HFF-Myc (cell line): ENCODE measurements at regions not wholly inside any gene's neighbourhood (a gene's known extent, or its start where the extent isn't known, plus 50 kb on each side); places are given as distances from the start of the nearest gene placed in this dataset.

Experiments used
- DNase-seq: peaks from one replicate; pipeline ENCODE4 v3.0.0-alpha.2; 2011; ENCODE audit warnings: low read depth; ENCODE audit errors: extremely low read depth
- H3K4me3 ChIP-seq: replicated peaks from 2 replicates; pipeline ENCODE4 v1.5.1; 2011; ENCODE audit warnings: low read depth, mild to moderate bottlenecking, control low read depth, low read length
- CTCF ChIP-seq: IDR thresholded peaks from 2 replicates; pipeline ENCODE4 v1.5.1; 2012; ENCODE audit warnings: mild to moderate bottlenecking, low read depth, low read length, control low read depth; ENCODE audit errors: missing control alignments

GRCh38 chr18:28682912-28683311 lies 506.0 kb upstream of the CDH2 start:
- H3K4me3 ChIP-seq, result no peak overlapping the region
- no peak for TF ChIP-seq CTCF
- no peak for DNase-seq

- DNase-seq, result no peak
- TF ChIP-seq CTCF, result no peak
- no peak overlapping the region for H3K4me3 ChIP-seq
Observed at GRCh38 chr18:28669165-28669564, 492.2 kb upstream of the CDH2 start.

- H3K4me3 ChIP-seq, result no peak overlapping the region
- DNase-seq, result no peak
- no peak for TF ChIP-seq CTCF
Observed at GRCh38 chr18:28666216-28666615, 489.3 kb upstream of the CDH2 start.

GRCh38 chr18:28657961-28658360 lies 481.0 kb upstream of the CDH2 start:
- H3K4me3 ChIP-seq, result no peak overlapping the region
- no peak for DNase-seq
- no peak for TF ChIP-seq CTCF

GRCh38 chr18:28652654-28653053 lies 475.7 kb upstream of the CDH2 start:
- no peak for DNase-seq
- TF ChIP-seq CTCF, result no peak
- H3K4me3 ChIP-seq, result no peak overlapping the region

- DNase-seq, result no peak
- H3K4me3 ChIP-seq, result no peak overlapping the region
- no peak for TF ChIP-seq CTCF
Observed at GRCh38 chr18:28651298-28651697, 474.4 kb upstream of the CDH2 start.

- no peak for DNase-seq
- TF ChIP-seq CTCF, result no peak
Observed at GRCh38 chr18:28650860-28651259, 473.9 kb upstream of the CDH2 start.

More at GRCh38 chr18:28650860-28651259, 473.9 kb upstream of the CDH2 start:
- H3K4me3 ChIP-seq, result no peak overlapping the region
